ENCODE measurements at regions not wholly inside any gene's neighbourhood (a gene's known extent, or its start where the extent isn't known, plus 50 kb on each side); places are given as distances from the start of the nearest gene placed in this dataset.

- peak overlapping the region in 7 of 12 donors; percentile 12 to 79 (median 64) for H3K27ac ChIP-seq
- no peak for ATAC-seq
Observed at GRCh38 chr13:30363725-30364124, 56.4 kb upstream of the KATNAL1 start.

DNA sequence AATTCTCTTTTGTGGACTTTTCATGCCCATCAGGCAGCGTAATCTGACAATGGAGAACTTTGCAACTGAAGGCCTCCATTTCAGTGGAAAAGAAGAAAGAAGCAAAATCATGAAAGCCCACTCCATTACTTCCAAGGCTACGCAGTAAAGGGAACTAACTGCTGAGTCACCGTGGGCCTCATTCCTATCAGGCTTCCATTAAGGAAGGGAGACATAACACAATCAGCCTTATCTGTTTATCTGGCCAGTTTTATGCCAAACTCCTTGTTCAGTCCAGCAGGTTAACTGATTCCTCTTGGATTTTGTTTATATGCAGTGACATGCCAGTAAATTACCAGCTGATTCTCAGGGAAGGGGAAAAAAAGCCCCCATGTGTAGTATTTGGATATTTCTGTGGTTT lies 56.8 kb upstream of the KATNAL1 start:
- TF ChIP-seq POLR2A (IDR thresholded peaks at IDR 0.05): no peak
- TF ChIP-seq, protein P1, sequence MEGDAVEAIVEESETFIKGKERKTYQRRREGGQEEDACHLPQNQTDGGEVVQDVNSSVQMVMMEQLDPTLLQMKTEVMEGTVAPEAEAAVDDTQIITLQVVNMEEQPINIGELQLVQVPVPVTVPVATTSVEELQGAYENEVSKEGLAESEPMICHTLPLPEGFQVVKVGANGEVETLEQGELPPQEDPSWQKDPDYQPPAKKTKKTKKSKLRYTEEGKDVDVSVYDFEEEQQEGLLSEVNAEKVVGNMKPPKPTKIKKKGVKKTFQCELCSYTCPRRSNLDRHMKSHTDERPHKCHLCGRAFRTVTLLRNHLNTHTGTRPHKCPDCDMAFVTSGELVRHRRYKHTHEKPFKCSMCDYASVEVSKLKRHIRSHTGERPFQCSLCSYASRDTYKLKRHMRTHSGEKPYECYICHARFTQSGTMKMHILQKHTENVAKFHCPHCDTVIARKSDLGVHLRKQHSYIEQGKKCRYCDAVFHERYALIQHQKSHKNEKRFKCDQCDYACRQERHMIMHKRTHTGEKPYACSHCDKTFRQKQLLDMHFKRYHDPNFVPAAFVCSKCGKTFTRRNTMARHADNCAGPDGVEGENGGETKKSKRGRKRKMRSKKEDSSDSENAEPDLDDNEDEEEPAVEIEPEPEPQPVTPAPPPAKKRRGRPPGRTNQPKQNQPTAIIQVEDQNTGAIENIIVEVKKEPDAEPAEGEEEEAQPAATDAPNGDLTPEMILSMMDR (IDR thresholded peaks at IDR 0.05): no peak
- Histone ChIP-seq H3K27me3 (no peaks in the 10 kb centered on the region), H3K4me1 (peaks cover 0 to 38% (median 13%) of the 10 kb centered on the region in 12 donors), H3K9me3 (no peaks in the 10 kb centered on the region), H3K36me3 (peaks cover 0 to 4% (median 0%) of the 10 kb centered on the region in 9 donors), H3K4me3 (no peak overlapping the region), H3K27ac (peak overlapping the region in 9 of 12 donors; percentile 20 to 79 (median 56))
- DNase-seq (no peak), ATAC-seq (no peak)
- intact Hi-C loops (cut with DNase I): loop anchor here in 2 of 10 donors (5.0 kb wide), 1 partner anchor 98 kb away; no protein-coding TSS in a partner anchor
- WGBS, 4 donors: 76 to 88% (median 78%) methylated on average over 3 of the region's 3 CpGs

More at GRCh38 chr13:30363725-30364124, 56.4 kb upstream of the KATNAL1 start:
- Histone ChIP-seq H3K36me3 (peaks cover 0 to 4% (median 0%) of the 10 kb centered on the region in 9 donors), H3K4me1 (peaks cover 0 to 38% (median 13%) of the 10 kb centered on the region in 12 donors), H3K4me3 (no peak overlapping the region), H3K9me3 (no peaks in the 10 kb centered on the region), H3K27me3 (no peaks in the 10 kb centered on the region)
- 79 to 86% (median 81%) methylated on average over 5 of the region's 5 CpGs for WGBS, 4 donors
- intact Hi-C loops (cut with DNase I): loop anchor here in 2 of 10 donors (5.0 kb wide), 1 partner anchor 99 kb away; no protein-coding TSS in a partner anchor
- no peak for TF ChIP-seq POLR2A (IDR thresholded peaks at IDR 0.05)
- TF ChIP-seq, protein P1 (IDR thresholded peaks at IDR 0.05): no peak
- no peak for DNase-seq

DNA sequence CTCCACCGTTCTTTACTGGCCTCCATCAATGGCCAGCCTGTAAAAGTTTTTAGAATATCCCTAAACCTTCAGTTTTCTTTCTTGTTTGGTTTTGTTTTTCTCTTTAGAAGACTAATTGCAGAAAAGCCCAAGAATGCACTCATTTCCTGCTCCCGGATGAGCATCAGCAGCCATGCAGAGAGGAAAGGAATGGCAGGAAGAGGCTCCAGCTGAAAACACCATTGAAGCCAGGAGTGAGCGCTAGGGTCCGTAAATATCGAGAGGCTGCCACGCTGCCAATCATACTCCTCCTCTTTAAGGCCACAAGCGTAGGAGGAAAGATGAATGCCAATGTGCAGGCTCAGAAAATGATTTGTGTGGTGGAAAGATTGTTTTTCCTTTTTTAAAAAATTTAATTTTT lies 57.4 kb upstream of the UBE2L5 start:
- H3K4me1 ChIP-seq: peaks cover 0 to 38% (median 13%) of the 10 kb centered on the region in 12 donors
- intact Hi-C loops (cut with DNase I): loop anchor here in 2 of 10 donors (5.0 kb wide), 1 partner anchor 97 kb away; no protein-coding TSS in a partner anchor
- no peaks in the 10 kb centered on the region for H3K27me3 ChIP-seq
- DNase-seq (peak in 1 of 5 donors; percentile 21), ATAC-seq (peak in 1 of 4 donors; percentile 79)
- peaks cover 0 to 4% (median 0%) of the 10 kb centered on the region in 9 donors for H3K36me3 ChIP-seq
- TF ChIP-seq, protein P1 (IDR thresholded peaks at IDR 0.05): no peak
- no peak for TF ChIP-seq POLR2A (IDR thresholded peaks at IDR 0.05)
- no peaks in the 10 kb centered on the region for H3K9me3 ChIP-seq
- H3K27ac ChIP-seq: peak overlapping the region in 9 of 12 donors; percentile 20 to 79 (median 56)
- H3K4me3 ChIP-seq: peak overlapping the region in 1 of 12 donors; percentile 17
- 35 to 63% (median 42%) methylated on average over 7 of the region's 7 CpGs for WGBS, 4 donors

DNA sequence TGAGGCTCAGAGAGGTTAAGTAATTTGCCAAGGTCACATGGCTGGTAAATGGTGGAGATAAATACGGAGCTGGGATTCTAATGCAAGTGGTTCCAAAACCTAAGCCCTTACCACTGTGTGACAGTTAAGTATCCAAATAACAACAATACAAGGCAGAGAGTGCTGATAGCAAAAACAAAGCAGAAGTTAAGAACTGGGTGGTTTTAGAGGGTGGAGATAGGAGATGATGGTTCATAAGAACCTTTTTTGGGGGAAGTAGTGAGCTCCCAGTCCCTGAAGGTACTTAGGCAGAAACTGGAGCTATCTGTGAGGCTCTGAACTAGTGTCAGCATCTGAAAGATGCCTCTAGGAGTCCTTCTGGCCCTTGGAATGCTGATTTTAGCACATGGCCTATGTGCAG lies 56.2 kb upstream of the UBE2L5 start:
- TF ChIP-seq POLR2A (IDR thresholded peaks at IDR 0.05): no peak
- TF ChIP-seq, protein P1 (IDR thresholded peaks at IDR 0.05): no peak
- peaks cover 0 to 4% (median 0%) of the 10 kb centered on the region in 9 donors for H3K36me3 ChIP-seq
- intact Hi-C loops (cut with DNase I): no loop called here
- no peak overlapping the region for H3K27ac ChIP-seq
- no peaks in the 10 kb centered on the region for H3K9me3 ChIP-seq
- H3K4me1 ChIP-seq: peaks cover 0 to 38% (median 13%) of the 10 kb centered on the region in 12 donors
- no peaks in the 10 kb centered on the region for H3K27me3 ChIP-seq
- 33 to 94% (median 89%) methylated on average over 1 of the region's 1 CpG for WGBS, 4 donors
- no peak overlapping the region for H3K4me3 ChIP-seq
- no peak for DNase-seq
- no peak for ATAC-seq

All from heart left ventricle (tissue), 16 donors.